GM06990 (cell line): ENCODE measurements at regions not wholly inside any gene's neighbourhood (a gene's known extent, or its start where the extent isn't known, plus 50 kb on each side); places are given as distances from the start of the nearest gene placed in this dataset.
A peak's percentile ranks its signal among the peaks of the same experiment; 100 is the strongest.

Experiments used
- DNase-seq: peaks from one replicate; pipeline ENCODE4 v3.0.0-alpha.2; 2011; ENCODE audit not compliant: insufficient read length; ENCODE audit errors: extremely low read depth
- H3K27me3 ChIP-seq: replicated peaks from 2 replicates; pipeline ENCODE4 v1.6.0; 2011; ENCODE audit warnings: low read length; ENCODE audit not compliant: control insufficient read depth, insufficient read depth
- H3K36me3 ChIP-seq: 2 replicates; pipeline ENCODE4 v1.5.1; 2011; ENCODE audit warnings: low read length; ENCODE audit not compliant: control insufficient read depth, insufficient read depth
- H3K4me3 ChIP-seq: replicated peaks from 2 replicates; pipeline ENCODE4 v1.5.1; 2011; ENCODE audit warnings: low read depth, mild to moderate bottlenecking, control low read depth, low read length
- CTCF ChIP-seq: IDR thresholded peaks from 2 replicates; pipeline ENCODE4 v1.5.1; 2011; ENCODE audit warnings: low read length, control low read depth, mild to moderate bottlenecking, inconsistent platforms; ENCODE audit not compliant: insufficient read depth, poor library complexity, severe bottlenecking

- Histone ChIP-seq H3K4me3 (no peak overlapping the region), H3K27me3 (no peaks in the 10 kb centered on the region), H3K36me3 (no peaks in the 10 kb centered on the region)
- no peak for DNase-seq
- TF ChIP-seq CTCF: no peak
These were observed 59.7 kb upstream of the TMEM18 start for GRCh38 chr2:736939-737338.

GRCh38 chr2:735670-736218 lies 58.5 kb upstream of the TMEM18 start:
- Histone ChIP-seq H3K36me3 (no peaks in the 10 kb centered on the region), H3K27me3 (no peaks in the 10 kb centered on the region), H3K4me3 (no peak overlapping the region)
- DNase-seq: no peak
- TF ChIP-seq CTCF: peak; percentile 14

GRCh38 chr2:734496-734895 lies 57.3 kb upstream of the TMEM18 start:
- H3K36me3 ChIP-seq: no peaks in the 10 kb centered on the region
- H3K27me3 ChIP-seq: no peaks in the 10 kb centered on the region
- DNase-seq: no peak
- TF ChIP-seq CTCF: no peak
- H3K4me3 ChIP-seq: no peak overlapping the region

GRCh38 chr2:733495-733894 lies 56.3 kb upstream of the TMEM18 start:
- no peak for TF ChIP-seq CTCF
- DNase-seq: no peak

GRCh38 chr2:733001-733400 lies 55.8 kb upstream of the TMEM18 start:
- no peak for TF ChIP-seq CTCF
- Histone ChIP-seq H3K27me3 (no peaks in the 10 kb centered on the region), H3K36me3 (no peaks in the 10 kb centered on the region), H3K4me3 (no peak overlapping the region)
- DNase-seq: no peak

More at GRCh38 chr2:733495-733894, 56.3 kb upstream of the TMEM18 start:
- no peaks in the 10 kb centered on the region for H3K36me3 ChIP-seq
- H3K27me3 ChIP-seq: no peaks in the 10 kb centered on the region
- H3K4me3 ChIP-seq: no peak overlapping the region

GRCh38 chr2:731711-732110 lies 54.5 kb upstream of the TMEM18 start:
- no peak for DNase-seq
- Histone ChIP-seq H3K4me3 (no peak overlapping the region), H3K27me3 (no peaks in the 10 kb centered on the region), H3K36me3 (no peaks in the 10 kb centered on the region)
- TF ChIP-seq CTCF: no peak
